Thyroid gland (tissue), 4 donors: ENCODE measurements at regions not wholly inside any gene's neighbourhood (a gene's known extent, or its start where the extent isn't known, plus 50 kb on each side); places are given as distances from the start of the nearest gene placed in this dataset.

Source experiments
- DNase-seq, 2 donors: peaks; one replicate each; pipeline ENCODE4 v3.0.0-alpha.2; 2019
- H3K27ac ChIP-seq, 3 donors: fragments of 200-600 bp; sonication (generic); 1 replicate in 2 of 3; 2 replicates in 1 of 3; pipeline ENCODE4 v1.5.1; 2016 to 2019; ENCODE audit warnings: mild to moderate bottlenecking in 1 of 3, moderate library complexity in 1 of 3
- H3K27me3 ChIP-seq: fragments of 200-600 bp; sonication (generic); one replicate; pipeline ENCODE4 v1.5.1; 2019
- H3K36me3 ChIP-seq, 2 donors: fragments of 200-600 bp; sonication (generic); one replicate each; pipeline ENCODE4 v1.5.1; 2016 to 2019
- H3K4me1 ChIP-seq, 2 donors: fragments of 200-600 bp; sonication (generic); one replicate each; pipeline ENCODE4 v1.5.1; 2017 to 2019
- H3K4me3 ChIP-seq, 3 donors: fragments of 200-600 bp; sonication (generic); replicated peaks in 1 of 3; 1 replicate in 2 of 3; 2 replicates in 1 of 3; pipeline ENCODE4 v1.5.1; 2016; ENCODE audit warnings: mild to moderate bottlenecking in 1 of 3
- H3K9me3 ChIP-seq: fragments of 200-600 bp; sonication (generic); one replicate; pipeline ENCODE4 v1.5.1; 2017
- CTCF ChIP-seq, 6 experiments: fragments of 200-600 bp in 3 of 6; fragments of 450-650 bp in 3 of 6; sonication (generic) in 3 of 6; IDR thresholded peaks; one replicate each; pipeline ENCODE4 v1.5.1; 2016 to 2019; ENCODE audit warnings: antibody characterized with exemption in 6 of 6, mild to moderate bottlenecking in 2 of 6, inconsistent platforms in 1 of 6, moderate library complexity in 1 of 6
- POLR2A ChIP-seq, 2 donors: fragments of 450-650 bp; IDR thresholded peaks; one replicate each; pipeline ENCODE4 v1.6.1; 2017; ENCODE audit warnings: antibody characterized with exemption in 2 of 2, mild to moderate bottlenecking in 2 of 2, moderate library complexity in 1 of 2
- WGBS, 2 donors: methylation state at CpG; one replicate each; pipeline ENCODE4 v1.1.5; 2017; 5-methylcytosine and 5-hydroxymethylcytosine counted together
- intact Hi-C: fragments of 100-400 bp; cut with DNase I; formaldehyde crosslinking; loops from one replicate; pipeline ENCODE4 v1.15.1; 2023

DNA sequence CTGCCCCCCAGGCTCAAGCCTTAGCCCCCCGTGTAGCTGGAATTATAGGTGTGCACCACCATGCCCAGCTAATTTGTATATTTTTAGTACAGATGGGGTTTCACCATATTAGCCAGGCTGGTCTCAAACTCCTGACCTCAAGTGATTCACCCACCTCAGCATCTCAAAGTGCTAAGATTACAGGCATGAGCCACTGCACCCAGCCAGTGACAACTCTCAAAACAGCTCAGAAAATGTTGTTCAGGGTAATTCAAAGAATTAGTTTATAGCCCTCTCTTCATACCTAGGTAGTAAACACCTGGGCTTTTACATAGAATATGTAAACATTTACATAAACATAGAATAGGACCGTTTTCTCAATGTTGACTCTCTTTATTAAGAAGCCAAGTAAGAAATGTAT is 168.7 kb downstream of the ENC1 start:
- Histone ChIP-seq H3K27ac (no peak overlapping the region), H3K9me3 (no peaks in the 10 kb centered on the region), H3K4me3 (no peak overlapping the region), H3K27me3 (no peaks in the 10 kb centered on the region), H3K36me3 (no peaks in the 10 kb centered on the region), H3K4me1 (no peaks in the 10 kb centered on the region)
- WGBS, 2 donors = 89 to 90% methylated on average over 2 of the region's 2 CpGs
- TF ChIP-seq POLR2A (IDR thresholded peaks at IDR 0.05) = no peak
- no peak for TF ChIP-seq CTCF (IDR thresholded peaks at IDR 0.05)
- no peak for DNase-seq
- intact Hi-C loops = no loop called here

DNA sequence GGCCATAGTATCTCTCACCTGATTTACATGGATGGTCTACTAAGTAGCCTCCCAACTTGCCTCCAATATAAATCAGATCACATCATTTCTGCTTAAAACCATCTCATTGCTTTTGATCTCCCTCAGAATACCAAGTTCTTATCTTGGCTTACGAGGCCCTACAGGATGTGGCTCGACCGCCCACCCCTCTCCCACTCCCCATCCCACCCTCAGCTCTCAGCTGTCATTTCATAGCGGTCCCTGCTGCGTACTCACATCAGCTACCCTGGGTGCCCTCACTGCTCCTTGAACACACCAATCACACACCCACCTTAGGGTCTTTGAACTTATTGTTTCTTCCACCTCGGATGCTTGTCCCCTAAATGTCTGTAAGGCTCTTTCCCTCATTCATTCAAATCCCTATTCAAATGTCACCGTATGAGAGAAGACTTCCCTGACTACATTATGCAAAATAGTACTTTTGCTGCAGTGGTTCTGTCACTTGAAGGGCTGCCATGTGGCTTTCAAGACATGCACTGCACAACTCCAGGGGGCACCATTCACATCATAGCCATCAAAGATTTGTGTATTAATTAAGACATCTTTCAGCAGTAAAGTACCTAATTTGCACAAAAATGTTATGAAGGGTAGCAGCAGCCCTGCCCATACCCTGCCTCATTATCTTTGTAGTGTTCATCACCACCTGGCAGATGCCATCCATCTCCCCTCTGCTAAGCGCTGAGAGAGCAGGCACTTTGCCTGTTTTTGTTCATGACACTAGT is 171.1 kb downstream of the ENC1 start:
- DNase-seq = no peak
- H3K27me3 ChIP-seq = no peaks in the 10 kb centered on the region
- no peak overlapping the region for H3K27ac ChIP-seq
- H3K36me3 ChIP-seq = no peaks in the 10 kb centered on the region
- no peak overlapping the region for H3K4me3 ChIP-seq
- TF ChIP-seq CTCF (IDR thresholded peaks at IDR 0.05) (no peak), POLR2A (IDR thresholded peaks at IDR 0.05) (no peak)
- no peaks in the 10 kb centered on the region for H3K4me1 ChIP-seq
- no peaks in the 10 kb centered on the region for H3K9me3 ChIP-seq
- WGBS, 2 donors = 82 to 94% methylated on average over 8 of the region's 8 CpGs
- intact Hi-C loops = no loop called here

DNA sequence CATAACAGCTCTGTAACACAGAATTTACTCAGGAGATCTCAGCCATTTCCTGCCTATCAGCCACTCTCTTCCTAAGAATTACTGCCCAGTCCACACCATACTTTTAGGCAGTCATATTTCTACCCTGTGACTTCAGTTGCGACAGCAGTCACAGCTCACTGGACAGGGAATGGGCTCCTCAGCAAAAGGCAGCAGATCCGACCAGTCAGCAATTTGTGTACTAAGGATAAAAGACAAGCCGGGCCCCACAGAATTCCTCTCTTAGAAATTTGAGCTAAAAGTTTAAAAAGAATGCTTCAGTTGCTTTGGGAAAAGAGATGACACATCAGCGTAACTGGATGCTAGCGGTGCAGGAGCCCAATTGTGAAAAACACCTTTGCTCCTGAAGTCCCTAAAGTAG is 172.1 kb downstream of the ENC1 start:
- Histone ChIP-seq H3K27ac (no peak overlapping the region), H3K9me3 (no peaks in the 10 kb centered on the region), H3K27me3 (no peaks in the 10 kb centered on the region), H3K4me3 (no peak overlapping the region), H3K4me1 (no peaks in the 10 kb centered on the region), H3K36me3 (no peaks in the 10 kb centered on the region)
- TF ChIP-seq POLR2A (IDR thresholded peaks at IDR 0.05) (no peak), CTCF (IDR thresholded peaks at IDR 0.05) (no peak)
- WGBS, 2 donors = 72 to 73% methylated on average over 5 of the region's 5 CpGs
- DNase-seq = peak in 1 of 2 donors; percentile 10
- intact Hi-C loops = no loop called here

GRCh38 chr5:74465724-74466123 is 174.8 kb downstream of the ENC1 start:
- Histone ChIP-seq H3K4me1 (no peaks in the 10 kb centered on the region), H3K27ac (no peak overlapping the region), H3K9me3 (no peaks in the 10 kb centered on the region), H3K4me3 (no peak overlapping the region), H3K36me3 (no peaks in the 10 kb centered on the region), H3K27me3 (no peaks in the 10 kb centered on the region)
- intact Hi-C loops = no loop called here
- TF ChIP-seq CTCF (IDR thresholded peaks at IDR 0.05) = no peak
- no peak for DNase-seq
- WGBS, 2 donors = 84 to 92% methylated on average over 2 of the region's 2 CpGs

DNA sequence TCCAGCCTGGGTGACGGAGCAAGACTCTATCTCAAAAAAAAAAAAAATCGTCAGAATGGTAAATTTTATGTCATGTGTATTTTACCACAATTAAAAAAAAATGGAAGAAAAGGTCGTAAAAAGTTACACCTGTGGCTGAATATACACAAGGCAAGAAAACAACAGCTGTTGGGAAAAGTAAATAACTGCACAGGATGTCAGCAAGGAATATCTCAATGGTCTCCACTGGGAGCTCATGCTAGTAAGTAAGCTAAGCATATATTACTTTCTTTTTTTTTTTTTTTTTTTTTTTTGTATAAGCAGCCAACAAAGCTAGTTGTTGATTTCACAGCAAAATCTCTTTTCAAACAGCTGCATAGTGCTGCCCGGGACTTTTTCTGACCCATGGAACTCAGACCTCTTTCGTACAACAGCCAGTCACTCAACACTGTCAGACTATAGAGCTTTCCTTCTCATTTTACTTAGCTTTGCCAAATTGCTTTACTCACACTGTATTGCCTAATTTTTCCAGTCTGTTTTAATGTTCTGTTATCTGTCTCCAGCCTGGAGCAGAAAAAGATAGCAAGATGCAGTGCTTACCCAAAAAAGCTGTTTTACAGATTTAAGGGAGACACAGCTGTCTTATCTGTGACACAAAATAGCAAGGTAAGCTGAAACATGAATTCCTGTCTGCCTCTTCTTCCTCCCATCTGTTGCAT is 175.9 kb downstream of the ENC1 start:
- no peak for DNase-seq
- H3K36me3 ChIP-seq = no peaks in the 10 kb centered on the region
- no peak for TF ChIP-seq POLR2A (IDR thresholded peaks at IDR 0.05)
- TF ChIP-seq CTCF (IDR thresholded peaks at IDR 0.05) = no peak
- no peaks in the 10 kb centered on the region for H3K4me1 ChIP-seq
- H3K27me3 ChIP-seq = no peaks in the 10 kb centered on the region
- intact Hi-C loops = no loop called here
- no peak overlapping the region for H3K27ac ChIP-seq
- WGBS, 2 donors = 79 to 80% methylated on average over 5 of the region's 5 CpGs
- H3K9me3 ChIP-seq = no peaks in the 10 kb centered on the region
- H3K4me3 ChIP-seq = no peak overlapping the region
